Stimulated activated naive CD4-positive, alpha-beta T cell (primary cell): ENCODE measurements at regions not wholly inside any gene's neighbourhood (a gene's known extent, or its start where the extent isn't known, plus 50 kb on each side); places are given as distances from the start of the nearest gene placed in this dataset.
"Not testable (repeated sequence)": the region's sequence is repeated elsewhere in the genome, so short reads cannot be mapped to it uniquely, and the experiment has no call there.

Source experiments
- DNase-seq, 6 experiments: peaks; one replicate each; lab custom pipeline; 2025; lab: John Stamatoyannopoulos, UW

DNA sequence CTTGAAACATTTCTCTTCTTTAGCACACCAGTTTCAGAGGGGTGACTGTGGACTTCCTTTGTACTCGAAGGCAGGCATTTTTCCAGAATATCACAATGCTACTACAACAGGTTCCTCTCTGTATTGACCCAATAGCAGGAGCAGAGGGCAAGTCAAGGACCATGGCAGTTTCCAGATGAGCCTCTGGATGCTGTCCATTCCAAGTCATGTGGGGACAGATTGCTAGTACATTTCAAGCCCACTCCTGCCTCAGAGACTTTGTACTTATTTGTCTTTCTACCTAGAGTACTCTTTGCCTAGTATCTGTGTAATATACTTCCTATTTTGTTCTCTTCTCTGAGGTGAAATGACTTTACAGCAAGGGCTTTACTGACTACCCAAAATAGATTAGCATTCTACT, 373.9 kb downstream of the PIK3C3 start:
- no peak for DNase-seq

GRCh38 chr18:42330296-42330695, 375.3 kb downstream of the PIK3C3 start:
- no peak for DNase-seq

DNA sequence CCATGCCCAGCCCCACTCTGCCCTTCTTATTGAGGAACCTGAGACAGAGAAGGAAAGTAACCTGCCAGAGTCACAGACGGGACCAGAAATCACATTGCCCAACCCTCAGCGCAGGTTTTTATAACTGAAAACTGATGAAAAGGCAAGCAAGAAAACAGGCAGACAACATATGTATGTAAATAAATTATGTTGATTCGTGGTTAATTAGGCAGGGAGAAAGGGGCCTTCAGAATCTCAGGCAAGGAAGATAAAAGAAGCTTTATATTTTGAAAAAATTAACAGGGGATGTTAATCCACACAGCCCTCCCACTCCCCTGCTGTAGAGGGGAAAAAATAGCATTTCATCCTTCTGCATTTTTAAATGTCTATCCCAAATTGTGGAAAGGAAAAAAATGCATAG, 378.5 kb downstream of the PIK3C3 start:
- no peak for DNase-seq

DNA sequence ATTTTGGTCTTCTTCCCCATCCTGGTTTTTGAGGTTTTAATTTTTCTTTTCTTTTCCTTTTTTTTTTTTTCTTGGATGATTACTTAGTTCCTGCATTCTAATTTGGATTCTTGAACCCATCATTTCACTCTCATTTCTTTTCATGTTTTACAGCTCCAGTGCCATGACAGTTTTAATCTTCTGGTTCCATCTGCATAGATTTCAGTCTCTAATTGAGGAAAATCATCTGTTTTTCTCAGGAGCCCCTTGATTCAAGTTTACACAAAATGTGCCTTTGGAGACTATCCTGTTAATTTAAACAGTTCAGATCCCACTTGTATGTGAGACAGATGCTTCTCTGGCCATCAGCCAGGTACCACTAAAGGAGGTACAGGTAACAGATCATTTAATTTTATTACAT, 379.9 kb downstream of the PIK3C3 start:
- DNase-seq: no peak

- no peak for DNase-seq
These were observed 381.1 kb downstream of the PIK3C3 start for GRCh38 chr18:42336139-42336538.

DNA sequence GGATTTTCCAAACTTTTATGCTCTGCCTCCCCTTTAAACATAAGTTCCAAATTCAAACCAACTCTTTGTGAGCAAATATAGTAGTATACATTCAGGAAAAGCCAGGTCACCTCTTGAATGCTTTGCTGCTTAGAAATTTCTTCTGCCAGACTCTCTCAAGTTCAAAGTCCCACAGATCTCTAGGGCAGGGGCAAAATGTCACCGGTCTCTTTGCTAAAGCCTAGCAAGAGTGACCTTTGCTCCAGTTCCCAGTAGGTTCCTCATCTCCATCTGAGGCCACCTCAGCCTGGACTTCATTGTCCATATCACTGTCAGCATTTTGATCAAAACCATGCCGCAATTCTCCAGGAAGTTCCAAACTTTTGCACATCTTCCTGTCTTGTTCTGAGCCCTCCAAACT, 382.3 kb downstream of the PIK3C3 start:
- not testable (repeated sequence) for DNase-seq

DNA sequence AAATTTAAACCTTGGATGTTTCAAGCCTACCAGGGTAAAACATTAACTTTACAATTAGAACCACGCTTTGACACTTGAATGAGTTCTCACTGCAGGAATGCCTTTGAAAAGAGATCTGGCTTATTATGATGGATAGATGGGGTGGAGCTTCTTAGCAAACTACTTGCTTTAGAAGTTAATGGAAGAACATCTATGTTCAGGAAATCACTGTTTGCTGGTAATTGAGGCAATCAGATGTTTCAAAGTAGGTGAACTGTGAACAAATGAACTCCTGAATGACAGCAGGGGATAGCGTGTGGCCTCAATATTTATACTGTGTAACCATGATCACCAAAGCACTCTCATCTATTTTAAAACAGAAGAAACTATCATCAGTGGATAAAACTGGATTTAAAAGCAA, 383.6 kb downstream of the PIK3C3 start:
- DNase-seq: no peak

- DNase-seq: no peak
These were observed 384.3 kb downstream of the PIK3C3 start for GRCh38 chr18:42339372-42339771.

- no peak for DNase-seq
These were observed 385.5 kb downstream of the PIK3C3 start for GRCh38 chr18:42340423-42341009.

DNA sequence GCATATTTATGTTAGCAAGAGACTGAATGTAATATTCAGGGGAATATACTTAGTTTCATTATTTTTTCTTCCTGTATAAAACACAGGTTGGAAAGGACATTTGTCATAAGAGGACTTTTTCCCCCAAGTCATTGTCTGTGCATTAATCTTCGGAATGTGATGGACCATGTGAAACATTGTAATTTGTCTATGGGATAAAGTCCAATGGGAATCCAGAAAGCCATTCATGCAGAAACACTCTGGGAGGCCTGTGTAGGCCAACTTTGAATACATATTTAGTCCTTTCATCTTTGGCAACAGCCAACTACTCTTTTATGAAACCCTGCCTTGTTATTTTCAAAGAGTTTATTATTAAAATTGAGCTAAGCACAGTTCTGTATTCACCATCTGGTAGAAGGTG, 386.4 kb downstream of the PIK3C3 start:
- DNase-seq: no peak

DNA sequence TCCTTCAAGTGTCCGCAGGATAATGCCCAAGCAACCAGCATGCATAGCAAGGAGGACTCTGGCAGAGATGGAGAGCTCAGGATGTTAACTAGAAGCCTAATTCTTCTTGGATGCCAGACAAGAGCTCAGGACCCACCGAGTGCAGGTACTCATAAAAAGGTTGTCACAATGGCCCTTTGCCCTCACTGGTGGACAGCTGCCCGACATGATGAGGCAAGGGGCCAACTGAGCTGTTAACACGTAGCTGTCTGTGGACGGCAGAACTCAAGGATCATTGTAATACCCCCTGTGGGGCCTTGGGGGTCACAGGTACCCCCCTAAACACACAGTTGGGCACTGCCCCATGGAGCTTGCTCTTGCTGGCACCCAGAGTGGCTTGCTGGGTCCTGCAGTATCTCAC, 393.7 kb downstream of the PIK3C3 start:
- no peak for DNase-seq

DNA sequence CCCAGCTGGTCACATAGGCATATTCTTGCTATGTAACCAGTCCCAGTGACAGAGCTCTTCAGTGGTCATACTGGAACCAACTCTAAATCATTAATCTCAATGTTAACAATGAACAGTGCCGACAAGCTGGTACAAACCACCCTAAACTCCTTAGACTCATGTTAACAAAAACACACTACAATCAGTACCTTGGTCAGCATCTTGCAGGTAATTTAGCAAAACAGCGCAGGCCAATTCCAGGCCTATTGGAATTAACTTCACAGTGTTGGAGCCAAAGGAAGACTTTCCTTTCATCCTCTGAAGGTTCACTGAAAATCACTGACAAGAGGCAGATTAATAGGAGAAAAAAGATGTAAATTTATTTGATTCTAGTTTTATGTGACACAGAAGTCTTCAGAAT, 396.4 kb downstream of the PIK3C3 start:
- DNase-seq: no peak

- DNase-seq: no peak
These were observed 405.7 kb downstream of the PIK3C3 start for GRCh38 chr18:42360716-42361115.

- no peak for DNase-seq
These were observed 408.7 kb downstream of the PIK3C3 start for GRCh38 chr18:42363446-42364441.

DNA sequence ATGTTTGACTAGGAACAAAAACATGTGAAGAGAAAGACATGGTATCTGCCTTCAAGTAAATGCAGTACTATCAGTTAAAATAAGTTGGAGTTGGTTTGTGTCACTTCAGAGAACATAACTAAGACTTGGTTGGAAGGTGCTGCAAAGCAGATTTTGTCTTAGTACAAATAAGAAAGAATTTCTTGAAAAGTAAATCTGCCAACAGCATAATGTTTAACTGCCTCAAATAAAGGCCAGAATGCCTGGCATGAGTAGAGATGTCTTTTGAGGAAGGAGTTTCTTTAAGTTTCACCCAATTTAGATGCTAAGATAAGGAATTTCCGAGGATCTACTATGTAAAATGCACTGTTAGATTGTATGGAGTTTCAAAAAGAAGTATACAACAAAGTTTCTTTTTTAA, 409.7 kb downstream of the PIK3C3 start:
- no peak for DNase-seq

GRCh38 chr18:42365591-42365990, 410.6 kb downstream of the PIK3C3 start:
- no peak for DNase-seq

GRCh38 chr18:42373584-42373983, 418.6 kb downstream of the PIK3C3 start:
- DNase-seq: no peak

DNA sequence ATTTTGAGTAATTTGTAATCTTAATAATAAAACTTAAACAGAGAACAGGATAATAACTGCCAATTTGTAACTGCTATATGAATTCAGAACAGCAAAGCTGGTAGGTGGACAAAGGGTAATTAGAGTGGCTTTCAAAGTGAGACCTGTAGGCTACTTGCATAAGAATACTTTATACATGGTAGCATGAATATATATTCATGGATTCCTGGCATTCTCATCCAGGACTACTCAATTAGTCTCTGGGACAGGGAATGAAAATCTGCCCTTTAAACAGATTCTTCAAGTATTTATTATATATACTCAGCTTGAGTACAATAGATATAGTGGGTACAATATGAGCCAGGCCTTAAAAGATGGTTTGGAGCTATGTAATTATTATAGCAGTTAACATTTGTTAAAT, 419.9 kb downstream of the PIK3C3 start:
- no peak for DNase-seq

- DNase-seq: not testable (repeated sequence)
These were observed 423.8 kb downstream of the PIK3C3 start for GRCh38 chr18:42378854-42379253.

DNA sequence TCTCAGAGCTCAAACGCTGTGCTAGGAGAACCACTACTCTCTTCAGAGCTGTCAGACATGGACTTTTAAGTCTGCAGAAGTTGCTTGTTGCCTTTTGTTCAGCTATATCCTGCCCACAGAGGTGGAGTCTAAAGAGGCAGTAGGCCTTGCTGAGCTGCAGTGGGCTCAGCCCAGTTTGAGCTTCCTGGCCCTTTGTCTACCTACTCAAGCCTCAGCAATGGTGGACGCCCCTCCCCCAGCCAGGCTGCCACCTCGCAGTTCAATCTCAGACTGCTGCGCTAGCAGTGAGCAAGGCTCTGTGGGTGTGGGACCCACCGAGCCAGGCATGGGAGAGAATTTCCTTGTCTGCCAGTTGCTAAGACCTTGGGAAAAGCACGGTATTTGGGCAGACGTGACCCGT, 426.2 kb downstream of the PIK3C3 start:
- DNase-seq: not testable (repeated sequence)

GRCh38 chr18:42392416-42392815, 437.4 kb downstream of the PIK3C3 start:
- no peak for DNase-seq

GRCh38 chr18:42392926-42393325, 437.9 kb downstream of the PIK3C3 start:
- no peak for DNase-seq

GRCh38 chr18:42394238-42394637, 439.2 kb downstream of the PIK3C3 start:
- no peak for DNase-seq
